ENCODE measurements at regions not wholly inside any gene's neighbourhood (a gene's known extent, or its start where the extent isn't known, plus 50 kb on each side); places are given as distances from the start of the nearest gene placed in this dataset.
A peak's percentile ranks its signal among the peaks of the same experiment; 100 is the strongest.
"Not testable (repeated sequence)": the region's sequence is repeated elsewhere in the genome, so short reads cannot be mapped to it uniquely, and the experiment has no call there.

GRCh38 chr13:108082481-108082880 is 132.9 kb downstream of the LIG4 start:
- no peaks in the 10 kb centered on the region for H3K36me3 ChIP-seq
- H3K9me3 ChIP-seq: peaks cover 1% of the 10 kb centered on the region
- H3K27ac ChIP-seq: no peak overlapping the region
- DNase-seq (no peak), ATAC-seq (no peak)
- no peaks in the 10 kb centered on the region for H3K27me3 ChIP-seq (ENCODE audit: low read depth)
- TF ChIP-seq CTCF (IDR thresholded peaks at IDR 0.05): no peak
- intact Hi-C loops (cut with DNase I): no loop called here
- H3K4me1 ChIP-seq: no peaks in the 10 kb centered on the region
- H3K4me3 ChIP-seq: no peak overlapping the region

- Histone ChIP-seq H3K27ac (no peak overlapping the region), H3K4me1 (no peaks in the 10 kb centered on the region), H3K9me3 (peaks cover 13% of the 10 kb centered on the region), H3K36me3 (no peaks in the 10 kb centered on the region), H3K4me3 (no peak overlapping the region), H3K27me3 (ENCODE audit: low read depth) (no peaks in the 10 kb centered on the region)
- TF ChIP-seq CTCF (IDR thresholded peaks at IDR 0.05): no peak
- no peak for ATAC-seq
- intact Hi-C loops (cut with DNase I): no loop called here
- DNase-seq: no peak
These were observed 138.1 kb downstream of the LIG4 start for GRCh38 chr13:108077284-108077683.

DNA sequence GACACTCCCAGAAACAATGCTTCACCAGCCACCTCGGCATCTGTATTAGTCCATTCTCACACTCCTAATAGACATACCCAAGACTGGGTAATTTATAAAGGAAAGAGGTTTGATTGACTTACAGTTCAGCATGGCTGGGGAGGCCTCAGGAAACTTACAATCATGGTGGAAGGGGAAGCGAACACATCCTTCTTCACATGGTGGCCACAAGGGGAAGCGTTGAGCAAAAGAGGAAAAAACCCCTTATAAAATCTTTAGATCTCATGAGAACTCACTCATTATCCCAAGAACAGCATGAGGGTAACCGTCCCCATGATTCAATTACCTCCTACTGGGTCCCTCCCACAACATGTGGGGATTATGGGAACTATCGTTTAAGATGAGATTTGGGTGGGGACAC is 140.9 kb downstream of the LIG4 start:
- H3K27ac ChIP-seq; H3K4me1 ChIP-seq; H3K4me3 ChIP-seq; H3K36me3 ChIP-seq; H3K27me3 ChIP-seq (ENCODE audit: low read depth); ATAC-seq; DNase-seq; intact Hi-C loops (cut with DNase I): not testable (repeated sequence)
- H3K9me3 ChIP-seq: peaks cover 13% of the 10 kb centered on the region

- no peaks in the 10 kb centered on the region for H3K27me3 ChIP-seq (ENCODE audit: low read depth)
- no peak overlapping the region for H3K27ac ChIP-seq
- intact Hi-C loops (cut with DNase I): no loop called here
- no peaks in the 10 kb centered on the region for H3K36me3 ChIP-seq
- H3K4me3 ChIP-seq: no peak overlapping the region
- no peak for DNase-seq
- TF ChIP-seq CTCF (IDR thresholded peaks at IDR 0.05): no peak
- no peaks in the 10 kb centered on the region for H3K4me1 ChIP-seq
- H3K9me3 ChIP-seq: no peaks in the 10 kb centered on the region
- no peak for ATAC-seq
These were observed 144.4 kb downstream of the LIG4 start for GRCh38 chr13:108070925-108071324.

- H3K27ac ChIP-seq: no peak overlapping the region
- intact Hi-C loops (cut with DNase I): no loop called here
- DNase-seq: no peak
- H3K4me1 ChIP-seq: no peaks in the 10 kb centered on the region
- no peak for ATAC-seq
- no peaks in the 10 kb centered on the region for H3K9me3 ChIP-seq
- TF ChIP-seq CTCF (IDR thresholded peaks at IDR 0.05): no peak
- H3K36me3 ChIP-seq: no peaks in the 10 kb centered on the region
- no peaks in the 10 kb centered on the region for H3K27me3 ChIP-seq (ENCODE audit: low read depth)
- no peak overlapping the region for H3K4me3 ChIP-seq
These were observed 144.8 kb downstream of the LIG4 start for GRCh38 chr13:108070491-108070890.

DNA sequence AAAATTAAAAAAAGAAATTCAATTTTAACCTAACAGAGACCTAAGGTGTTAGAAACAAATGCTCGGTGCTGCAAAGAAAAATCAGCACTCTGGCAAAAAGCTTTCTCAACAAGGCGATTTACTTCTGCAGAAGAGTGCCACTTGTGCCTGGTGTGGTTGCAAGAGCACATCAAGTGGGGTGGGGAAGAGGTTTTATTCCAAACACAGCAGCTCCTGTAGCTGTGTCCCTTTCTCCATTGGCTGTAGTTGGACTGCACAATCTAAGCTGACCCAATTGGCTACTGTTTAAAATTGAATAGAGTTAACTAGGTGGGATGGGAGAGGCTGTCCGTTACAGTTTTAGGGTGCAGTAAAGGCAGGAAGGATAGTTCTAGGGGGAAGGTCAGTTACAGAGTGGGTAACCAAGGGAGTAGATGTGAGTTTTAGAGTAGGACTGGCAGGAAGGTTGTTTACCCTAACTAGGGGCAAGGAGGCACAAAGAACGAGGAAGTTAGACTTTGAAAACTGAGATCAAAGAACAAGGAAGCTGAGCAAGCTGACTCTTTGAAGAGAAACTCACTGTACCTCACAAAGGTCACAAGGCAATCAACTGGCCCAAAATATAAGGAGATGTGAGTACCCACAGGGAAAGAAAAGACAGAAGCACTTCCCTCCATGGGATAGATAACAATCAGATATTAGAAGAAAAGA is 145.7 kb downstream of the LIG4 start:
- no peaks in the 10 kb centered on the region for H3K9me3 ChIP-seq
- H3K4me1 ChIP-seq: no peaks in the 10 kb centered on the region
- no peak overlapping the region for H3K27ac ChIP-seq
- H3K36me3 ChIP-seq: no peaks in the 10 kb centered on the region
- ATAC-seq: peak; percentile 43 to 80
- no peaks in the 10 kb centered on the region for H3K27me3 ChIP-seq (ENCODE audit: low read depth)
- intact Hi-C loops (cut with DNase I): no loop called here
- no peak for TF ChIP-seq CTCF (IDR thresholded peaks at IDR 0.05)
- H3K4me3 ChIP-seq: no peak overlapping the region
- DNase-seq: no peak

DNA sequence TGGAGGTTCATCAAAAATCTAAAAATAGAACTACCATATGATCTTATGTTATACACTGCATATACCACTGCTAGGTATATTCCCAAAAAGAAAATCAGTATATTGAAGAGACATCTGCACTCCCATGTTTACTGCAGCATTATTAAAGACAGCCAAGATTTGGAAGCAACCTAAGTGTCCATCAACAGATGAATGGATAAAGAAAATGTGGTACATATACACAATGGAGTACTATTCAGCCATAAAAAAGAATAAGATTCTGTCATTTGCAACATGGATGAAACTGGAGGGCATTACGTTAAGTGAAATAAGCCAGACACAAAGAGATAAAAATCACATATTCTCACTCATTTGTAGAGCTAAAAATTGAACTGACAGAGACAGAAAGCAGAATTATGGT is 151.0 kb downstream of the LIG4 start:
- H3K36me3 ChIP-seq; intact Hi-C loops (cut with DNase I): not testable (repeated sequence)

More for the DNA sequence above, 151.0 kb downstream of the LIG4 start:
- not testable (repeated sequence) for H3K9me3 ChIP-seq; ATAC-seq; H3K27me3 ChIP-seq (ENCODE audit: low read depth); DNase-seq; H3K27ac ChIP-seq; H3K4me1 ChIP-seq; H3K4me3 ChIP-seq

Data from lower lobe of right lung (tissue), 2 donors.